Prostate gland (tissue), 2 donors: ENCODE measurements at regions not wholly inside any gene's neighbourhood (a gene's known extent, or its start where the extent isn't known, plus 50 kb on each side); places are given as distances from the start of the nearest gene placed in this dataset.

Experiments used
- DNase-seq: peaks from one replicate; pipeline ENCODE4 v3.0.0-alpha.2; 2019; ENCODE audit warnings: low spot score
- H3K27ac ChIP-seq, 2 donors: fragments of 200-600 bp; sonication (generic); 2 replicates each; pipeline ENCODE4 v1.5.1; 2017 to 2019
- H3K27me3 ChIP-seq: fragments of 200-600 bp; sonication (generic); replicated peaks from 2 replicates; pipeline ENCODE4 v1.5.1; 2019; ENCODE audit not compliant: insufficient read depth
- H3K36me3 ChIP-seq, 2 donors: fragments of 200-600 bp; sonication (generic); 1 replicate in 1 of 2; 2 replicates in 1 of 2; pipeline versions ENCODE4 v1.5.1 to v1.8.1; 2017 to 2019
- H3K4me1 ChIP-seq: fragments of 200-600 bp; sonication (generic); replicated peaks from 2 replicates; pipeline ENCODE4 v1.5.1; 2019
- H3K4me3 ChIP-seq, 2 donors: fragments of 200-600 bp; sonication (generic); 2 replicates each; pipeline ENCODE4 v1.5.1; 2017 to 2019
- H3K9me3 ChIP-seq: fragments of 200-600 bp; sonication (generic); 2 replicates; pipeline ENCODE4 v1.5.1; 2017
- CTCF ChIP-seq, 4 experiments: fragments of 200-600 bp in 2 of 4; fragments of 450-650 bp in 2 of 4; sonication (generic) in 2 of 4; IDR thresholded peaks; 1 replicate in 3 of 4; 2 replicates in 1 of 4; pipeline ENCODE4 v1.5.1; 2016 to 2019; ENCODE audit warnings: antibody characterized with exemption in 4 of 4, mild to moderate bottlenecking in 2 of 4, moderate library complexity in 2 of 4
- POLR2A ChIP-seq: fragments of 450-650 bp; IDR thresholded peaks from one replicate; pipeline ENCODE4 v1.6.1; 2016; ENCODE audit warnings: antibody characterized with exemption, mild to moderate bottlenecking
- POLR2AphosphoS5 ChIP-seq: sonication (generic); formaldehyde crosslinking; IDR thresholded peaks from one replicate; pipeline ENCODE4 v1.6.1; 2017; ENCODE audit warnings: antibody characterized with exemption
- WGBS: methylation state at CpG from one replicate; pipeline ENCODE4 v1.1.5; 2018; 5-methylcytosine and 5-hydroxymethylcytosine counted together
- intact Hi-C: fragments of 100-400 bp; cut with DNase I; formaldehyde crosslinking; loops from one replicate; pipeline ENCODE4 v1.14.2; 2022

- H3K4me1 ChIP-seq = no peaks in the 10 kb centered on the region
- 82% methylated on average over 1 of the region's 1 CpG for WGBS
Observed at GRCh38 chr6:82641677-82642076, 278.1 kb downstream of the TPBG start.

GRCh38 chr6:82645536-82646230 lies 282.1 kb downstream of the TPBG start:
- H3K27me3 ChIP-seq = no peaks in the 10 kb centered on the region
- intact Hi-C loops = no loop called here
- H3K36me3 ChIP-seq = no peaks in the 10 kb centered on the region
- no peaks in the 10 kb centered on the region for H3K9me3 ChIP-seq
- no peak for DNase-seq
- H3K4me1 ChIP-seq = no peaks in the 10 kb centered on the region
- no peak overlapping the region for H3K27ac ChIP-seq
- no peak for TF ChIP-seq POLR2A
- no peak for TF ChIP-seq CTCF (IDR thresholded peaks at IDR 0.05)
- TF ChIP-seq POLR2AphosphoS5 = no peak
- 41% methylated on average over 3 of the region's 3 CpGs for WGBS
- no peak overlapping the region for H3K4me3 ChIP-seq

More at GRCh38 chr6:82641677-82642076, 278.1 kb downstream of the TPBG start:
- no peaks in the 10 kb centered on the region for H3K9me3 ChIP-seq
- H3K36me3 ChIP-seq = no peaks in the 10 kb centered on the region
- no peak for DNase-seq
- TF ChIP-seq POLR2A (no peak), CTCF (IDR thresholded peaks at IDR 0.05) (no peak), POLR2AphosphoS5 (no peak)
- intact Hi-C loops = no loop called here
- no peak overlapping the region for H3K4me3 ChIP-seq
- H3K27ac ChIP-seq = no peak overlapping the region
- no peaks in the 10 kb centered on the region for H3K27me3 ChIP-seq

- Histone ChIP-seq H3K4me3 (no peak overlapping the region), H3K4me1 (no peaks in the 10 kb centered on the region), H3K27ac (no peak overlapping the region), H3K36me3 (no peaks in the 10 kb centered on the region), H3K27me3 (no peaks in the 10 kb centered on the region), H3K9me3 (no peaks in the 10 kb centered on the region)
- 53% methylated on average over 1 of the region's 1 CpG for WGBS
- DNase-seq = no peak
- TF ChIP-seq POLR2A = no peak
- no peak for TF ChIP-seq POLR2AphosphoS5
- TF ChIP-seq CTCF (IDR thresholded peaks at IDR 0.05) = no peak
- intact Hi-C loops = no loop called here
Observed at GRCh38 chr6:82646231-82646615, 282.6 kb downstream of the TPBG start.

GRCh38 chr6:82651845-82652335 lies 288.3 kb downstream of the TPBG start:
- no peak for DNase-seq
- Histone ChIP-seq H3K4me3 (no peak overlapping the region), H3K27me3 (no peaks in the 10 kb centered on the region), H3K36me3 (no peaks in the 10 kb centered on the region), H3K4me1 (no peaks in the 10 kb centered on the region), H3K27ac (no peak overlapping the region), H3K9me3 (no peaks in the 10 kb centered on the region)
- 84% methylated on average over 5 of the region's 5 CpGs for WGBS
- intact Hi-C loops = no loop called here
- no peak for TF ChIP-seq POLR2A
- no peak for TF ChIP-seq POLR2AphosphoS5
- TF ChIP-seq CTCF (IDR thresholded peaks at IDR 0.05) = no peak

GRCh38 chr6:82679232-82679631 lies 315.6 kb downstream of the TPBG start:
- Histone ChIP-seq H3K36me3 (no peaks in the 10 kb centered on the region), H3K27ac (no peak overlapping the region), H3K4me1 (no peaks in the 10 kb centered on the region), H3K4me3 (no peak overlapping the region), H3K9me3 (no peaks in the 10 kb centered on the region), H3K27me3 (no peaks in the 10 kb centered on the region)
- TF ChIP-seq POLR2A (no peak), POLR2AphosphoS5 (no peak), CTCF (IDR thresholded peaks at IDR 0.05) (no peak)
- DNase-seq = no peak
- intact Hi-C loops = no loop called here
- WGBS = 88% methylated on average over 2 of the region's 2 CpGs
